Heart right ventricle (tissue), 16 donors: ENCODE measurements at regions not wholly inside any gene's neighbourhood (a gene's known extent, or its start where the extent isn't known, plus 50 kb on each side); places are given as distances from the start of the nearest gene placed in this dataset.

Experiments used
- ATAC-seq, 8 donors: fragments of 200-7000 bp; cut with Tn5 transposase; one replicate each; pipeline ENCODE4 v1.9.1; 2020; ENCODE audit warnings: mild to moderate bottlenecking in 8 of 8, moderate library complexity in 8 of 8, moderate number of reproducible peaks in 1 of 8
- DNase-seq, 2 donors: peaks; one replicate each; pipeline ENCODE4 v3.0.0-alpha.2; 2020
- H3K27ac ChIP-seq, 10 donors: fragments of 200-600 bp; sonication (generic) in 2 of 10; one replicate each; pipeline versions ENCODE4 v1.5.0 to v1.8.0; 2020 to 2022; ENCODE audit warnings: mild to moderate bottlenecking in 3 of 10
- H3K27me3 ChIP-seq, 7 donors: fragments of 200-600 bp; one replicate each; pipeline ENCODE4 v1.8.0; 2021 to 2022; ENCODE audit warnings: mild to moderate bottlenecking in 2 of 7
- H3K36me3 ChIP-seq, 9 donors: fragments of 200-600 bp; sonication (generic) in 1 of 9; one replicate each; pipeline versions ENCODE4 v1.5.0 to v1.8.0; 2020 to 2022; ENCODE audit warnings: mild to moderate bottlenecking in 2 of 9
- H3K4me1 ChIP-seq, 9 donors: fragments of 200-600 bp; sonication (generic) in 1 of 9; one replicate each; pipeline versions ENCODE4 v1.5.0 to v1.8.0; 2020 to 2022; ENCODE audit warnings: mild to moderate bottlenecking in 4 of 9
- H3K4me3 ChIP-seq, 10 donors: fragments of 200-600 bp; sonication (generic) in 2 of 10; one replicate each; pipeline versions ENCODE4 v1.5.0 to v1.8.0; 2020 to 2022; ENCODE audit warnings: mild to moderate bottlenecking in 7 of 10, moderate library complexity in 2 of 10
- H3K9me3 ChIP-seq, 11 donors: fragments of 200-600 bp in 10 of 11; sonication (generic) in 2 of 11; one replicate each; pipeline versions ENCODE4 v1.5.0 to v1.8.0; 2013 to 2022; ENCODE audit warnings: mild to moderate bottlenecking in 2 of 11, control low read depth in 1 of 11, moderate library complexity in 1 of 11
- WGBS, 2 donors: extraction: QIAGEN DNeasy Blood & Tissue Kit; methylation state at CpG; one replicate each; pipeline ENCODE4 v1.1.7; 2013; ENCODE audit warnings: inconsistent platforms in 1 of 2; 5-methylcytosine and 5-hydroxymethylcytosine counted together
- intact Hi-C, 10 donors: fragments of 100-400 bp; cut with DNase I; formaldehyde crosslinking; loops; one replicate each; pipeline versions ENCODE4 v1.11.1 to v1.14.2; 2022
- TF ChIP-seq, protein P1 (sequence below), 9 donors: fragments of 200-600 bp; sonication (generic) in 2 of 9; IDR thresholded peaks; one replicate each; pipeline versions ENCODE4 v1.5.0 to v1.8.0; 2021 to 2022; ENCODE audit warnings: antibody characterized with exemption in 9 of 9, mild to moderate bottlenecking in 5 of 9, moderate library complexity in 1 of 9
- donor health status: Arrhythmogenic right ventricular cardiomyopathy.
- donor health status: ischemic (EF 13 %, LVEDD 7.1; RV severe dilation, severe dysfunction).
- donor health status: healthy with polysubstance abuse.
- donor health status: DM: no; HTN: yes; CAD: no.
- donor health status: DM: no; HTN: no; CAD: no.
- donor health status: ischemic (EF 25% LVEDD 6.9; RV normal size, moderate dysfunction).
- donor health status: ischemic (EF 25% LVEDD 5.7; RV mildly dilated, moderate dysfunction).
- donor health status: healthy.
- donor health status: DM: yes; HTN: yes; CAD: no.
- donor health status: Ischemic cardiomyopathy.
- donor health status: ischemic (EF 35%, LVEDD 5.7; RV mildly dilated, moderate dysfunction).
- donor health status: nonischemic (EF 11% LVEDD 7.7; RV severe dilation, severe dysfunction).
- donor health status: DM: yes; HTN: yes; CAD: no.
- donor health status: PGD.
- donor health status: ischemic (EF 29% LVEDD 5.4; RV normal size, mild dysfunction).
- donor health status: nonischemic (EF 23%, LVEDD 6.1; RV moderate dilation, normal function).

DNA sequence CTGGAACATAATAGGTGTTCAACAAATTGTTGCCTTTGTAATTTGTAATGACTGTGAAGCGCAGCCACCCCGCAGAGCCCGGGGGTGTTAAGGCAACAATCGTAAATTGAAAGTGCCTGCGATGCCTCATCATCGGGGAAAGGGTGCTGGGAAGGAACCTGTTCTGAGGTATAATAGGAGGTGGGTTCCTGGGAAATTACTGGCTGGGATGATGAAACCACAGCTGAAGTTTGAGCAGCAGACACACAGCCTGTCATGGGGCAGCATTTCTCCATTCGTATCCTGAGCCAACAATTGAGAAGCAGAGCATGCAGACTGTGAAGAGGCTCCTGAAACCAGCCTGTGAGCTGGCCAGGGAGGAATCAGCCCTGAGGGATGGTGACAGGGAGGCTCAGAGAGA is 404.0 kb upstream of the MYT1L start:
- Histone ChIP-seq H3K4me1 (no peaks in the 10 kb centered on the region), H3K4me3 (no peak overlapping the region), H3K36me3 (no peaks in the 10 kb centered on the region), H3K27me3 (peaks cover 0 to 24% (median 6%) of the 10 kb centered on the region in 7 donors), H3K9me3 (no peaks in the 10 kb centered on the region), H3K27ac (no peak overlapping the region)
- intact Hi-C loops = no loop called here
- TF ChIP-seq, protein P1, sequence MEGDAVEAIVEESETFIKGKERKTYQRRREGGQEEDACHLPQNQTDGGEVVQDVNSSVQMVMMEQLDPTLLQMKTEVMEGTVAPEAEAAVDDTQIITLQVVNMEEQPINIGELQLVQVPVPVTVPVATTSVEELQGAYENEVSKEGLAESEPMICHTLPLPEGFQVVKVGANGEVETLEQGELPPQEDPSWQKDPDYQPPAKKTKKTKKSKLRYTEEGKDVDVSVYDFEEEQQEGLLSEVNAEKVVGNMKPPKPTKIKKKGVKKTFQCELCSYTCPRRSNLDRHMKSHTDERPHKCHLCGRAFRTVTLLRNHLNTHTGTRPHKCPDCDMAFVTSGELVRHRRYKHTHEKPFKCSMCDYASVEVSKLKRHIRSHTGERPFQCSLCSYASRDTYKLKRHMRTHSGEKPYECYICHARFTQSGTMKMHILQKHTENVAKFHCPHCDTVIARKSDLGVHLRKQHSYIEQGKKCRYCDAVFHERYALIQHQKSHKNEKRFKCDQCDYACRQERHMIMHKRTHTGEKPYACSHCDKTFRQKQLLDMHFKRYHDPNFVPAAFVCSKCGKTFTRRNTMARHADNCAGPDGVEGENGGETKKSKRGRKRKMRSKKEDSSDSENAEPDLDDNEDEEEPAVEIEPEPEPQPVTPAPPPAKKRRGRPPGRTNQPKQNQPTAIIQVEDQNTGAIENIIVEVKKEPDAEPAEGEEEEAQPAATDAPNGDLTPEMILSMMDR (IDR thresholded peaks at IDR 0.05) = no peak
- DNase-seq (no peak), ATAC-seq (no peak)
- 82 to 83% methylated on average over 7 of the region's 7 CpGs for WGBS, 2 donors

DNA sequence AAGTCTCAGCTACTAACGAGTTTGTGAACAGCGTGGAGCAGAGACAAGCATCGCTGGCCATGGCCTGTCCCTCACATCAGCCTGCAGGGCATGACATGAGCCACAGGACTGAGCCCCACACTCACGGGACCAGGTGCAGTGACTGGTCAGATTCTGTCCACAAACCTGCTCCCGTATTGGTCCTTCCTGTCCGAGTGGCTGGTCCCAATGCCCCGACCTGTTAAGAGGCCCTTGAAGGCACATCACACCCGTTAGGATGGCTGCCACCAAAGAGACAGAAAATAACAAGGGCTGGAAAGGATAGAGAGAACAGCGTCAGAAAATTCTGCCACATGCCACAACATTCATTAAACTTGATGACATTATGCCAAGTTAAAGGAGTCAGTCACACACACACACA is 403.2 kb upstream of the MYT1L start:
- H3K27me3 ChIP-seq = peaks cover 0 to 24% (median 6%) of the 10 kb centered on the region in 7 donors
- H3K4me1 ChIP-seq = no peaks in the 10 kb centered on the region
- no peaks in the 10 kb centered on the region for H3K36me3 ChIP-seq
- no peak for ATAC-seq
- 78% methylated on average over 9 of the region's 9 CpGs for WGBS, 2 donors
- no peak for DNase-seq
- TF ChIP-seq, protein P1 (IDR thresholded peaks at IDR 0.05) = no peak
- H3K9me3 ChIP-seq = no peaks in the 10 kb centered on the region
- no peak overlapping the region for H3K4me3 ChIP-seq
- H3K27ac ChIP-seq = no peak overlapping the region
- intact Hi-C loops = no loop called here

DNA sequence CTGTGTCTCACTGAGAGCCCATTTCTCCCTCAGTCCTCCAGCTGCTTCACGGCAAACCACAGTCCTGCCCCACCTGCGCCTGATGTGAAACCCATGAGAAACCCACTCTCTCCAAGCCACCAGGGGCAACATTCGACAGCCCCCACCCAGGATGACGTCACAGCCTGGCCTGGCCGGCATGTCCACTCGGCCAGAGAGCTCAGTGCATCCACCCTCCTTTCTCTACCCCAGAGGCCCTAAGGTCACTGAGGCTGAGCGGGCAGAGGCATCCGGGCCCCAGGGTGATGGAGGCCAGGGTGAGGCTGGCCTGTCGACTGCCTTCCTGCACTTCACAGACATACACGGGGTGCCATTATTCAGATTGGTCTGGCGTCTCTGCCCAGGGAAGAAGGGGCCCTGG is 402.7 kb upstream of the MYT1L start:
- no peaks in the 10 kb centered on the region for H3K36me3 ChIP-seq
- WGBS, 2 donors = 75% methylated on average over 11 of the region's 11 CpGs
- H3K9me3 ChIP-seq = no peaks in the 10 kb centered on the region
- no peak for DNase-seq
- H3K4me1 ChIP-seq = no peaks in the 10 kb centered on the region
- H3K27ac ChIP-seq = no peak overlapping the region
- no peak for ATAC-seq
- intact Hi-C loops = no loop called here
- TF ChIP-seq, protein P1 (IDR thresholded peaks at IDR 0.05) = no peak
- peaks cover 0 to 24% (median 6%) of the 10 kb centered on the region in 7 donors for H3K27me3 ChIP-seq
- H3K4me3 ChIP-seq = no peak overlapping the region

DNA sequence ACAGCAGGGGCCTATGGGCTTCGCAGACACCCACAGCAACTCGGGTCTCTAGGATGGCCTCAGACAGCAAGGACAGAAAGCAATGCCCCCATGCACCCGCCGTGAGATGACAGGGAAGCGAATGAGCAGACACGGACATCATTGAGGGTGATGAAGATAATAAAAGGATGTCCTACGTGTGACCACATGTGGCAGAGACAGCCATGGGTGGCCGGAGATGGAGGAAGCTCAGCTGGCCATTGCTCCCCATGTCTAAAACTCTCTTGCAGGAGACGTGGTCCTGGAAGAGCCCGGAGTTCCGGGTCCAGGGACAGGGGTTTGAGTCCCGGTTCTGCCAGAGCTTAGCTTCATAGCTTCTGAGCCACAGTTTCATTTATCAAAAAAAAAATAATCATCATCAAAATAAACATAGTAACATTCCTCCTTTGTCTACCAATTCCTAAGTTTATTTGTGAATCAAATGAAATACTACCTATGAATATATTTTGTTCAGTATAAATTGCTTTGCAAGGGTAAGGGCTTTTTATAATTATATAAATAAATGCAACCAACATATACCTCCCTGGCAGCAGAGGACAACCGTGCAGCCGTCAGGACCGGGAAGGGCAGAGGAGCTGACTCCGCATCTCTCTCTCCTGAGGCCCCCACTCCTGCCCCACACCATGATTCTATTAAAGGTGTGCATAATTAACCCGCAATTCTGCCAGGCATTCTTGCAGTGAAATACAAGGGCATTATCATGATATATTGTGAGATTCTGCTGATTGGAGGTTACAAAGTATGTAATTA is 401.4 kb upstream of the MYT1L start:
- intact Hi-C loops = no loop called here
- WGBS, 2 donors = 80 to 83% methylated on average over 17 of the region's 17 CpGs
- Histone ChIP-seq H3K9me3 (no peaks in the 10 kb centered on the region), H3K27me3 (peaks cover 0 to 24% (median 6%) of the 10 kb centered on the region in 7 donors), H3K4me1 (no peaks in the 10 kb centered on the region), H3K27ac (no peak overlapping the region), H3K36me3 (no peaks in the 10 kb centered on the region), H3K4me3 (no peak overlapping the region)
- TF ChIP-seq, protein P1 (IDR thresholded peaks at IDR 0.05) = no peak
- ATAC-seq (no peak), DNase-seq (no peak)
